Eye (tissue), 1 donor: ENCODE measurements at regions not wholly inside any gene's neighbourhood (a gene's known extent, or its start where the extent isn't known, plus 50 kb on each side); places are given as distances from the start of the nearest gene placed in this dataset.
"Not testable (repeated sequence)": the region's sequence is repeated elsewhere in the genome, so short reads cannot be mapped to it uniquely, and the experiment has no call there.

Source experiments
- DNase-seq: peaks from one replicate; pipeline ENCODE4 v3.0.0-alpha.2; 2015

DNA sequence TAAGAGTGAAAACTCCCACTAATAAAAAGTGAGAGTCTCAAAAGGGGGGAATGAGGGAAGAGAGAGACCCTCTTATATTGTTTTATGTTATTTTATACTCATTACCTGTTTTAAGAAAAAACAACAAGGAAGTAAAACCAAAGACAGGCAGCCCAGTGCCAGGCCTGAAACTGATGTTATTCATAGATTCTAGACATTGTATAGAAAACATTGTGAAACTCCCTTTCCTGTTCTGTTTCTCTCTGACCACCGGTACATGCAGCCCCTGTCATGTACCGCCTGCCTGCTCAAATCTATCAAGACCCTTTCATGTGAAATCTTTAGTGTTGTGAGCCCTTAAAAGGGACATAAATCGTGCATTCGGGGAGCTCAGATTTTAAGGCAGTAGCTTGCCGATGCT, 216.4 kb upstream of the CNTN3 start:
- not testable (repeated sequence) for DNase-seq

- not testable (repeated sequence) for DNase-seq
Measured at GRCh38 chr3:74825404-74825803, 210.9 kb upstream of the CNTN3 start.

GRCh38 chr3:74824366-74824765, 209.9 kb upstream of the CNTN3 start:
- DNase-seq = no peak

GRCh38 chr3:74814181-74814580, 199.7 kb upstream of the CNTN3 start:
- no peak for DNase-seq

DNA sequence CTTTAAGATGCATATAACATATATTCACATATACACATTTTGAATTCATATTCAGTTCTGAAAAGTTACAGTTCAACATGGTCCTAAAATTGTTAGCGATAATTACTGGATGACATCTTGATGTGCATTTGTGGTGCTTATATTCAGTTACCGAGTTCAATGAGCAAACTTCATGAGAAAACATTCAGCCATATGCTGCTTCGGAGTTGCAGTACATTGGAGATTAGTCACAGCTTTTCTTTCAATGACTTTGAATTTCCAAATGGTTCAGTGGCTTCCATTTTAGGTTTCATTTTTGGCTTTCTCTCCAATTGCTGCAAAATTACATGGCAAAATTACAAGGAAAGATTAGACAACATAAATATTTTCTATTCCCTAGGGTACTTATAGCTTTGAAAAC, 198.3 kb upstream of the CNTN3 start:
- no peak for DNase-seq

DNA sequence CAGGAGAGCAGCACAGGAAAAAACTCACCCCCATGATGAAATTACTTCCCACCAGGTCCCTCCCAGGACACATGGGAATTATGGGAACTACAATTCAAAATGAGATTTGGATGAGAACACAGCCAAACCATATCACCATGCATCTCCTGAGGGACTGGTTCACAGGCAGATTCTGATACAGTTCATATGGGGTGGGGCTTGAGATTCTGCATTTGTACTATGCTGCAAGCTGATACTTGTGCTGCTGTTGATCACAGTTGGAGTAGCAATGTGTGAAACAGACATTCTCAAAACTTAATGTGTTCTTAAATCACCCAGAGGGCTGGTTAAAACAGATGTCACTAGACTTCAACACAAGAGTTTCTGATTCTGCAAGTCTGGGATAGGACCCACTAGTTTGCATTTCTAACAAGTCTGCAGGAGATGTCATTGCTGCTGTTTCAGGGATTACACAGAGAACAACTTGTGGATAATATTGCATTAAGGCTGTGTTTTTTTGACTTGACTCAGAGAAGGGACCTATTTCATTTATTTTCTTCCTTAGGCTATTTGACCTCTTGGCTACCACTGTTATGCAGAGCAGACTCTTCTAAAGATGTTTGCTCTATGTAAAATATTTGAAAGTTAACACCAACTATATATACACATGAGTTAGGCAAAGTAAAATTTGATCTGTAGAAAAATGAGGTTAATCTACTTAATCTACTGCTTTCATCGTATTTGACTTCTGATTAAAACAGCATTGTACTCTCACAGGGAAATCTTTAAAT, 194.2 kb upstream of the CNTN3 start:
- DNase-seq = no peak

- DNase-seq = no peak
Measured at GRCh38 chr3:74801924-74802323, 187.5 kb upstream of the CNTN3 start.

DNA sequence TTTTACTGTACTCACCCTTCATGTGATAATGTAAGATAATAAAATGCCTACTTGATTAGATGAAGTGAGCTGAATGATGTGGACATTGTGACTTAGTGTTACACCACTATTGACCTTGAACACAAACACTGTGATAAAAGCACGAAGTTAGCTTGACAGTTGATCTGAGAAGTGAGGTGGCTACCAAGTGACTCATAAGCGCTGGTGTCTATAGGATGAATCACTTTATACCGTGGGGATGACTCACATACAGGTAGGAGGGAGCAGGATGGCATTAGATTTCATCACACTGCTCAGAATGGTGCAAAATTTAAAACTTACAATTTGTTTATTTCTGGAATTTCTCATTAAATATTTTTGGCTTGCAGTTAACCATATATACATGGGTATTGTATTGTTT, 174.7 kb upstream of the CNTN3 start:
- no peak for DNase-seq

DNA sequence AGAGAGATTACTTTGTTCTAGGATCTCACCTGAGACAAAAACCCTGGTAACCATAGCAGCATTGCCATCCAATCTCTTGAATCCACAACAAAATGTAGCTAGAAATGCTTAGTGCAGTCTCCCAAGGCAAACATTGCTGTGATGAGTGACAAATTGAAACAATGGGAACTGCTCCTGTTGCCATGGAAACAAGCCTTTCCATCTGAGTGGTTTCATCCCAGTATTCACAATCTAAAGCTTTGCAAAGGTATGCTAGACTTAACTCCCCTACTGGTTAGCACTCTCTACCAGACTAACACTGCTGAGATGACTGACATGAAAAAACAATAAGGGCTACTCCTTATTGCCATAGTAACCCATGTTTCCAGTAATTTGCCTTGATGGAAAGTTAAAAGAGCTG, 172.6 kb upstream of the CNTN3 start:
- peak; percentile 86 for DNase-seq

DNA sequence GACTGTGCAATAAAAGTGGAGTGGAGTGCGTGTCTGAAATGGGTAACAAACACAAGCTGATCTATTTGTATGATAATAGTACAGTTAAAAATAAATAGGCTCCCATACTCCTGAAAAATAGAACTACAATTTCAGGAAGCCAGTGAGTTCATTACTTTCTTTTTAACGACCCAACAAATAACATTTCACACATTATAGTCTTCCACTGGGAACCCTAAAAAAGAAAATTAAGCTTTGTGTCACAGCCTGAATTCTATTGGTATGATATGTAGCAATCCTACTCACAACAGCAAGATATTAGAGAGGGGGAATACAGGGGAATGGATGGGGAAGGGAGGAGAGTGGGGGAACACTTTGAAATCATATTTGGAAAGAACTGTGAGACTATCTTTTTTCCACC, 156.9 kb upstream of the CNTN3 start:
- no peak for DNase-seq

DNA sequence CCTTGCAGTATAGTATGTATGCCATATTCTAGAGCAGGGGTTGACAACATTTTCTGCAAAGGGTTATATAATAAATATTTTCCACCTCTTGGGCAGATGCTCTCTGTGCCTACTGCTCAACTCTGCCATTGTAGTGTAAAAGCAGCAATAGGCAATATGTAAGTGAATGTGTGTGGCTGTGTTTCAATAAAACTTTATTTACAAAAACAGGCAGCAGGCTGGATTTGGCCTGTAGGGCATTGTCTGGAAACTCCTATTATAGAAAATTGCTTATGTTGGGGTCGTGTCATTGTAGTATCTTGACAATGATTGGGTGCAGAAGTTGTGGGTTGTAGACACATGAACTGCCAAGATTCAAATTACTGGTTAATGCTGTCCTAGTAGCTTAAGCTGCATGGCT, 153.6 kb upstream of the CNTN3 start:
- DNase-seq = no peak

DNA sequence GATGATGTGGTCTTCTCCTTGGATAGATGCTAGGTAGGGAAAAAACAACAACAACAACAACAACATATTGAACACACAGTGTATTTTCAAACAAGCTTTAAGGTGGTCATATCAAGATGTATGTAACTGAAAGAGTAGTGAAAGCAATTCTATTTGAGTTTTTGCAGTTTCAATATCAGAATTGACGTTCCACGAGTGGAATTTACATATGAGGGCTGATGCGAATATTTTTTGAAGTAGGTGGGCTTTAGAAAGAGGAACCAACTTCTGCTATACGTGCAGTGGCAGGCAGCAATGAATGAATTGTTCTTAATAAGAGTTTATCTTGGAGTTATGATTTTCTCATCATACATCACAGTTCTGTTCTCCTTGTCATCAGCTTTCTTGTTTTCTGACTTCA, 151.9 kb upstream of the CNTN3 start:
- DNase-seq = no peak

- no peak for DNase-seq
Measured at GRCh38 chr3:74763830-74764229, 149.4 kb upstream of the CNTN3 start.

- DNase-seq = peak; percentile 37
Measured at GRCh38 chr3:74756674-74757073, 142.2 kb upstream of the CNTN3 start.

GRCh38 chr3:74752290-74752689, 137.8 kb upstream of the CNTN3 start:
- DNase-seq = no peak

- DNase-seq = no peak
Measured at GRCh38 chr3:74751775-74752174, 137.3 kb upstream of the CNTN3 start.

- no peak for DNase-seq
Measured at GRCh38 chr3:74750901-74751300, 136.4 kb upstream of the CNTN3 start.

GRCh38 chr3:74739242-74739641, 124.8 kb upstream of the CNTN3 start:
- DNase-seq = no peak

DNA sequence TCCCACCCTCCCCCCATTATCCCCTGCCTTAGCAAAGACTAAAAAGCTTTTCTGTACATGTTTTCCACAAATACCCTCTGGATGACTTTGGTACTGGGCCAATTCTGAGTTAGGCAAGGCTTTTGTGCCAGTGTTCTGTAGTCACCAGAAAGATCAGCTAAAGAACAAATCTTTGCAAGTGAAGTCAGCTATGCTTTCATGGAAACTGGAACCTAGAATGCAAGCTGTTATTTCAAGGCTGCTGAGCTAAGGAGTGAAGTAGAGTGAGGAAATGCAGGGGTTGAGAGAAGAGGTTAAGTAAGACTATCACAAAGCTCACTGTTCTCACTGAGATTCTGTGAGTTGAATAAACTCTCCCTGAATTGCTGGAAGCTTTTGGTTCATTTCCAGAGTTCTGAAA, 107.8 kb upstream of the CNTN3 start:
- DNase-seq = no peak

- no peak for DNase-seq
Measured at GRCh38 chr3:74713977-74714376, 99.5 kb upstream of the CNTN3 start.

GRCh38 chr3:74711913-74712512, 97.6 kb upstream of the CNTN3 start:
- DNase-seq = no peak

DNA sequence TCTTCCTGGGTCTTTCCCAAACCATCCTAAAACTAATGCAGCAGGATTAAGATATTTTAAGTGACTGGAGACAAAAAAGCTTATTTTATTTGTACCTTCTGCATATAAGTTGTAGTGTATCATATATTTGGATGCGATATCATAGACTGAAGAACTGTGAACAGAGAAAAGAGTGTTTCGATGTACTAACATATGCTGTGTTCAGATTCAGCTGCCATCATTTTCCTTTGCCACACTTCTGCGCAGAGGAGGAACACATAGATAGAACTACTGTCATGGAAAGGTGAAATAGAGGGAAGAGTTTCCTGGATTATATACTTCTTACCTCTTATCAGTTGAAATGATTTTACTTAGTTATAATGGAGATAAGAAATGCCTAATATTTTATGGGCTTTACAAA, 95.5 kb upstream of the CNTN3 start:
- DNase-seq = no peak

DNA sequence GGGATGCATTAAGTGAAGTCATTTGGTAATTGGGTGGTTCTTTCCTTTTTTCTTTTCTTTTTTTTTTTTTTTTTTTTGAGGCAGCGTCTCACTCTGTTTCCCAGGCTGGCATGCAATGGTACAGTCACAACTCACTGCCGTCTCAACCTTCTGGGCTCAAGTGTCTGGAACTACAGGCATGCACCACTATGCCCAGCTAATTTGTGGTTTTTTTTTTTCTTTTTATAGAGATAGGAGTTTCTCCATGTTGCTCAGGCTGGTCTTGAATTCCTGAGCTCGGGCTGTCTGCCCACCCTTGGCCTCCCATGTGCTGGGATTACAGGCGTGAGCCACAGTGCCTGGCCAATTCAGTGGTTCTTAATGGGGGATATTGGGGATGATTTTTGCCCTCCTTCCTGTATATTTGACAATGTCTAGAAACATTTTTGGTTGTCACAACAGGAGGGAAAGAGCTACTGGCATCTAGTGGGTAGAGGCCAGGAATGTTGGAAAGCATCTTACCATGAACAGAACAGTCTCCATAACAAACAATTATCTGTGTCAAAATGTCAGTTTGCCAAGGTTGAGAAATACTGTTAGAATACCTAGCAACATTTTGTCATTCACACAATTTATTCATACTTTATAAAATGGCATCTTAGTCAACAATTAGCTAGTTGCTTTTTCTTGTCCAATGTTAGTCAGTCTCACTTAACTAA, 79.4 kb upstream of the CNTN3 start:
- DNase-seq = no peak

GRCh38 chr3:74693251-74693650, 78.8 kb upstream of the CNTN3 start:
- no peak for DNase-seq
